CD14-positive monocyte (primary cell): ENCODE measurements at regions not wholly inside any gene's neighbourhood (a gene's known extent, or its start where the extent isn't known, plus 50 kb on each side); places are given as distances from the start of the nearest gene placed in this dataset.

ENCODE experiments used
- DNase-seq, 3 donors: peaks; one replicate each; pipeline ENCODE4 v3.0.0-alpha.2; 2011 to 2022
- H2AFZ ChIP-seq: 2 replicates; pipeline ENCODE4 v1.6.0; 2012; ENCODE audit warnings: mild to moderate bottlenecking, low read depth, low read length, inconsistent platforms; ENCODE audit not compliant: insufficient read depth, poor library complexity, severe bottlenecking
- H3K27ac ChIP-seq, 2 donors: 1 replicate in 1 of 2; 2 replicates in 1 of 2; pipeline ENCODE4 v1.5.1; 2012 to 2013; ENCODE audit warnings: low read length in 2 of 2, control low read depth in 1 of 2, inconsistent platforms in 1 of 2, low read depth in 1 of 2, mild to moderate bottlenecking in 1 of 2
- H3K27me3 ChIP-seq, 2 donors: one replicate each; pipeline versions ENCODE4 v1.6.0 to v1.6.1; 2011 to 2013; ENCODE audit warnings: low read length in 2 of 2; ENCODE audit not compliant: control insufficient read depth in 2 of 2, insufficient read depth in 2 of 2
- H3K36me3 ChIP-seq, 2 donors: replicated peaks in 1 of 2; 1 replicate in 1 of 2; 2 replicates in 1 of 2; pipeline versions ENCODE4 v1.5.1 to v1.6.1; 2012 to 2013; ENCODE audit warnings: low read length in 2 of 2, control low read depth in 1 of 2, inconsistent platforms in 1 of 2, mild to moderate bottlenecking in 1 of 2; ENCODE audit not compliant: insufficient read depth in 2 of 2, control insufficient read depth in 1 of 2
- H3K4me1 ChIP-seq, 2 donors: 1 replicate in 1 of 2; 2 replicates in 1 of 2; pipeline versions ENCODE4 v1.5.1 to v1.6.1; 2012 to 2013; ENCODE audit warnings: low read length in 2 of 2, control low read depth in 1 of 2, inconsistent platforms in 1 of 2, mild to moderate bottlenecking in 1 of 2, moderate library complexity in 1 of 2; ENCODE audit not compliant: insufficient read depth in 2 of 2, control insufficient read depth in 1 of 2
- H3K4me2 ChIP-seq: replicated peaks from 2 replicates; pipeline ENCODE3; 2012; ENCODE audit warnings: low read length, moderate library complexity, mild to moderate bottlenecking; ENCODE audit not compliant: poor library complexity, severe bottlenecking; ENCODE audit errors: extremely low read depth
- H3K4me3 ChIP-seq, 3 experiments: fragments of 200-600 bp in 1 of 3; sonication (generic) in 1 of 3; replicated peaks in 1 of 3; 1 replicate in 2 of 3; 2 replicates in 1 of 3; pipeline ENCODE4 v1.5.1; 2011 to 2013; ENCODE audit warnings: low read length in 3 of 3, mild to moderate bottlenecking in 3 of 3, control low read depth in 2 of 3, low read depth in 2 of 3, inconsistent platforms in 1 of 3, moderate library complexity in 1 of 3
- H3K79me2 ChIP-seq: 2 replicates; pipeline ENCODE4 v1.6.0; 2012; ENCODE audit warnings: mild to moderate bottlenecking, control low read depth, inconsistent platforms, low read length, moderate library complexity; ENCODE audit not compliant: insufficient read depth
- H3K9ac ChIP-seq: 2 replicates; pipeline ENCODE4 v1.6.0; 2017; ENCODE audit warnings: low read length, mild to moderate bottlenecking; ENCODE audit not compliant: insufficient read depth, poor library complexity, severe bottlenecking
- H3K9me3 ChIP-seq, 2 donors: replicated peaks in 1 of 2; 1 replicate in 1 of 2; 2 replicates in 1 of 2; pipeline versions ENCODE4 v1.5.1 to v1.6.1; 2012 to 2013; ENCODE audit warnings: low read length in 2 of 2, control low read depth in 1 of 2; ENCODE audit not compliant: control insufficient read depth in 1 of 2, insufficient read depth in 1 of 2
- H4K20me1 ChIP-seq: 2 replicates; pipeline ENCODE4 v1.6.0; 2012; ENCODE audit warnings: mild to moderate bottlenecking, low read length, control low read depth, moderate library complexity; ENCODE audit not compliant: insufficient read depth
- H3K27ac Mint-ChIP-seq, 7 donors: one replicate each; pipeline ENCODE4 v1.8.0; 2020; ENCODE audit warnings: mild to moderate bottlenecking in 7 of 7, mixed read lengths in 7 of 7, moderate library complexity in 6 of 7, inconsistent platforms in 2 of 7
- H3K27me3 Mint-ChIP-seq, 3 donors: one replicate each; pipeline ENCODE4 v1.8.0; 2021 to 2022; ENCODE audit warnings: low read depth in 3 of 3, mild to moderate bottlenecking in 3 of 3, mixed read lengths in 3 of 3, moderate library complexity in 3 of 3, inconsistent platforms in 1 of 3
- H3K36me3 Mint-ChIP-seq, 2 donors: one replicate each; pipeline ENCODE4 v1.8.0; 2020; ENCODE audit warnings: mixed read lengths in 2 of 2, inconsistent platforms in 1 of 2, mild to moderate bottlenecking in 1 of 2
- H3K4me1 Mint-ChIP-seq: one replicate; pipeline ENCODE4 v1.8.0; 2020; ENCODE audit warnings: mild to moderate bottlenecking, mixed read lengths
- H3K4me3 Mint-ChIP-seq, 2 donors: one replicate each; pipeline ENCODE4 v1.8.0; 2020; ENCODE audit warnings: mild to moderate bottlenecking in 2 of 2, mixed read lengths in 2 of 2, moderate library complexity in 1 of 2
- H3K9me3 Mint-ChIP-seq, 7 donors: one replicate each; pipeline ENCODE4 v1.8.0; 2020 to 2022; ENCODE audit warnings: mixed read lengths in 7 of 7, mild to moderate bottlenecking in 6 of 7, moderate library complexity in 6 of 7, inconsistent platforms in 2 of 7
- WGBS: methylation state at CpG from one replicate; pipeline ENCODE4 v1.1.5; 2013; ENCODE audit warnings: missing lambda C conversion rate; ENCODE audit not compliant: insufficient coverage; 5-methylcytosine and 5-hydroxymethylcytosine counted together
- intact Hi-C, 2 donors: fragments of 100-400 bp; cut with micrococcal nuclease; formaldehyde crosslinking; loops; one replicate each; pipeline versions ENCODE4 v1.15.0 to v1.15.1; 2023
- TF ChIP-seq, protein P1 (sequence below): fragments of 200-600 bp; IDR thresholded peaks from one replicate; pipeline ENCODE4 v1.8.0; 2022; ENCODE audit warnings: antibody characterized with exemption, mild to moderate bottlenecking

DNA sequence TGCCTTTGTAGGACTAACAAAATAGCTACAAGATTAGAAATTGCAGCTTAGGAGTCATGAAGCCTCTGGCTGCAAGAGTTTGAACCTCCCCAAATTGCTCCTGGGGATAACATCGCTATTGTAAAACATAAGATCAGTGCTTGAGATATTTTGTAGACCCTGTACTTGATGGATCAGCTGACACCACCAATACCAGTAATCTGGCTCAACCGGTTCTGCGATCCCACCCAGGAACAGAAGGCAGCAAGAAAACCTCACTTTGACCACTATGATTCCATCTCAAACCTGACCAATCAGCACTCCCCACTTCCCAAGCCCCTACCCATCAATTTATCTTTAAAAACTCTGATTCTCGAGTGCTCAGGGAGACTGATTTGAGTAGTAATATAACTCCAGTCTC, 206.9 kb upstream of the ADRA1D start:
- Mint-ChIP-seq H3K36me3 (no peaks in the 10 kb centered on the region), H3K9me3 (peaks cover 0 to 11% (median 4%) of the 10 kb centered on the region in 7 donors), H3K27ac (no peak overlapping the region), H3K4me3 (no peak overlapping the region), H3K27me3 (peaks cover 1 to 3% (median 3%) of the 10 kb centered on the region in 3 donors), H3K4me1 (peaks cover 2% of the 10 kb centered on the region)
- TF ChIP-seq, protein P1, sequence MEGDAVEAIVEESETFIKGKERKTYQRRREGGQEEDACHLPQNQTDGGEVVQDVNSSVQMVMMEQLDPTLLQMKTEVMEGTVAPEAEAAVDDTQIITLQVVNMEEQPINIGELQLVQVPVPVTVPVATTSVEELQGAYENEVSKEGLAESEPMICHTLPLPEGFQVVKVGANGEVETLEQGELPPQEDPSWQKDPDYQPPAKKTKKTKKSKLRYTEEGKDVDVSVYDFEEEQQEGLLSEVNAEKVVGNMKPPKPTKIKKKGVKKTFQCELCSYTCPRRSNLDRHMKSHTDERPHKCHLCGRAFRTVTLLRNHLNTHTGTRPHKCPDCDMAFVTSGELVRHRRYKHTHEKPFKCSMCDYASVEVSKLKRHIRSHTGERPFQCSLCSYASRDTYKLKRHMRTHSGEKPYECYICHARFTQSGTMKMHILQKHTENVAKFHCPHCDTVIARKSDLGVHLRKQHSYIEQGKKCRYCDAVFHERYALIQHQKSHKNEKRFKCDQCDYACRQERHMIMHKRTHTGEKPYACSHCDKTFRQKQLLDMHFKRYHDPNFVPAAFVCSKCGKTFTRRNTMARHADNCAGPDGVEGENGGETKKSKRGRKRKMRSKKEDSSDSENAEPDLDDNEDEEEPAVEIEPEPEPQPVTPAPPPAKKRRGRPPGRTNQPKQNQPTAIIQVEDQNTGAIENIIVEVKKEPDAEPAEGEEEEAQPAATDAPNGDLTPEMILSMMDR, result no peak
- no peak overlapping the region for H3K4me3 ChIP-seq
- H3K27ac ChIP-seq, result no peak overlapping the region
- H3K4me2 ChIP-seq, result no peak overlapping the region
- H3K27me3 ChIP-seq, result no peaks in the 10 kb centered on the region
- no peaks in the 10 kb centered on the region for H3K4me1 ChIP-seq
- no peaks in the 10 kb centered on the region for H3K36me3 ChIP-seq
- no peak for DNase-seq
- no peak overlapping the region for H2AFZ ChIP-seq
- H3K9me3 ChIP-seq, result no peaks in the 10 kb centered on the region
- intact Hi-C loops, result no loop called here
- 72% methylated on average over 3 of the region's 4 CpGs for WGBS
- no peaks in the 10 kb centered on the region for H4K20me1 ChIP-seq
- H3K9ac ChIP-seq, result no peak overlapping the region
- H3K79me2 ChIP-seq, result no peaks in the 10 kb centered on the region

GRCh38 chr20:4455301-4455701, 206.2 kb upstream of the ADRA1D start:
- Mint-ChIP-seq H3K9me3 (peaks cover 0 to 11% (median 4%) of the 10 kb centered on the region in 7 donors), H3K27ac (no peak overlapping the region), H3K36me3 (no peaks in the 10 kb centered on the region), H3K27me3 (peaks cover 3% of the 10 kb centered on the region in 3 donors), H3K4me3 (no peak overlapping the region), H3K4me1 (peaks cover 3% of the 10 kb centered on the region)
- Histone ChIP-seq H2AFZ (no peak overlapping the region), H3K4me1 (no peaks in the 10 kb centered on the region), H3K27me3 (no peaks in the 10 kb centered on the region), H3K9ac (no peak overlapping the region), H3K4me3 (no peak overlapping the region), H3K9me3 (no peaks in the 10 kb centered on the region), H3K36me3 (no peaks in the 10 kb centered on the region), H3K79me2 (no peaks in the 10 kb centered on the region), H4K20me1 (no peaks in the 10 kb centered on the region), H3K4me2 (no peak overlapping the region), H3K27ac (no peak overlapping the region)
- WGBS, result 100% methylated on average over 1 of the region's 1 CpG
- no peak for DNase-seq
- TF ChIP-seq, protein P1, result no peak
- intact Hi-C loops, result no loop called here
